ENCODE measurements at regions not wholly inside any gene's neighbourhood (a gene's known extent, or its start where the extent isn't known, plus 50 kb on each side); places are given as distances from the start of the nearest gene placed in this dataset.

DNA sequence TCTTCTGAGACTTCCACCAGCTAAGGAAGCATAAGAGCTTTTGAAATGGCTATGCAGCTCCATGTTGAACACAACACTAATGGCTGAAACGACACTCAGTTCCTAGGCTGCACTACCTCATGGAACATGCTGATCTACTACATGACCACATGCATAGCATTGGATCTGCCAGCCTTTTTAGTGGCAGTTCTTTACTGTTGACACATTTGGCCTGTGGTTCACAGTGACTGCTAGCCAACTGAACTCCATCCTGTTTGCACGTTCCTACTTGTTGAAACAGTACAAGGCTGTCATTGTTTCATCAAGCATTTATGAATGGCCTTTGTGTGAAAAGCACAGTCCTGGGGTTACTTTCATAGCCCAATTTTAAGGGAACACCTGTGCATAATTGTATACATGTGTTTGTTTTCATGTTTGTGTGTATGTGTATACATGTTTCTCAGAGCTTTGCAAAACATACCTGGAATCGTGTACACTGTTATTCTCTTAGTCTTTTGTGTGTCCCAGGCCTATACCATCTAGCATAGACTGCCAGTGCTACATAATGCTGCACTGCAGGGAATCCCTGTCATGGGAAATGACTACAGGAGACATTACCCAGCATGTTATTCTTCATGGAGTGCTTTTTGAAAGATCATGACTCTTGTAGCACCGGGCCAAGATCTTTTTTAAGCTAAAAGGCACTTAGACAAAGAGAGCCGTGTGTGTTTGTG lies 179.6 kb upstream of the ESRRG start:
- Histone ChIP-seq H3K4me3 (ENCODE audit: low read depth in 1 of 3, low read length in 3 of 3) (no peak overlapping the region), H3K4me1 (ENCODE audit: control insufficient read depth in 4 of 4, insufficient read depth in 4 of 4, low read length in 3 of 4) (no peaks in the 10 kb centered on the region), H3K27ac (ENCODE audit: low read depth in 1 of 2, low read length in 2 of 2) (no peak overlapping the region), H3K9ac (ENCODE audit: low read depth in 1 of 2, low read length in 2 of 2) (no peak overlapping the region), H3K9me3 (ENCODE audit: control insufficient read depth in 4 of 4, low read length in 3 of 4) (no peaks in the 10 kb centered on the region), H3K36me3 (ENCODE audit: control insufficient read depth in 4 of 4, insufficient read depth in 3 of 4, low read depth in 1 of 4, low read length in 3 of 4) (no peaks in the 10 kb centered on the region), H3K27me3 (ENCODE audit: control insufficient read depth in 4 of 4, insufficient read depth in 4 of 4, low read length in 3 of 4) (no peaks in the 10 kb centered on the region)
- TF ChIP-seq RXRA (IDR thresholded peaks at IDR 0.05) (no peak), HNF4G (IDR thresholded peaks at IDR 0.05) (no peak)
- DNase-seq (ENCODE audit: low spot score): no peak
- 61% methylated on average over 5 of the region's 5 CpGs for WGBS

DNA sequence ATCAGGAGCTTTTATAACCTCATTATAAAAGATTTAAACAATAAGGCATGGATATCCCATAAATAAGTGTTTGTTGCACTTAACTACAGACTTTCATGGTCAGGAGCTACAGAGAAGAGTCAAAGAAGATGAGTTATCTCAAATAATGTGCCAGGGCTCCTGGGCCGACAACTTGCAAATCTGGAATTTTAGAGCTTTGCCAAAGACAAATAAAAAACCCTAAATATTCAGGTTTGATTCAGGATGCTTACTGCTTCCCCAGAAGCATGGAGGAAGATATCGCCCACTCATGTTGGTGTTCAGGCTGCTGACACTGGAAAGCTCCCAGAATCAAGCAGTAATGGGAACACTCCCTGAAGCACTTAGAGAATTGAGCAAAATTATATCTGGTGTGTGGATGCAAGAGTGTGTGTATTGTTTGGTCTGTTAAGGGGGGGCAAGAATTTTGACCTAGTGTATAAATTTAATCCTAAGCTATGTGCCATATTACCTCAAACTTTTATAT lies 176.9 kb upstream of the ESRRG start:
- no peak for DNase-seq (ENCODE audit: low spot score)
- Histone ChIP-seq H3K27ac (ENCODE audit: low read depth in 1 of 2, low read length in 2 of 2) (no peak overlapping the region), H3K27me3 (ENCODE audit: control insufficient read depth in 4 of 4, insufficient read depth in 4 of 4, low read length in 3 of 4) (no peaks in the 10 kb centered on the region), H3K4me3 (ENCODE audit: low read depth in 1 of 3, low read length in 3 of 3) (no peak overlapping the region), H3K9me3 (ENCODE audit: control insufficient read depth in 4 of 4, low read length in 3 of 4) (no peaks in the 10 kb centered on the region), H3K4me1 (ENCODE audit: control insufficient read depth in 4 of 4, insufficient read depth in 4 of 4, low read length in 3 of 4) (no peaks in the 10 kb centered on the region), H3K36me3 (ENCODE audit: control insufficient read depth in 4 of 4, insufficient read depth in 3 of 4, low read depth in 1 of 4, low read length in 3 of 4) (no peaks in the 10 kb centered on the region), H3K9ac (ENCODE audit: low read depth in 1 of 2, low read length in 2 of 2) (no peak overlapping the region)
- 82% methylated on average over 2 of the region's 2 CpGs for WGBS
- no peak for TF ChIP-seq YY1 (IDR thresholded peaks at IDR 0.05)
- TF ChIP-seq, protein P1, sequence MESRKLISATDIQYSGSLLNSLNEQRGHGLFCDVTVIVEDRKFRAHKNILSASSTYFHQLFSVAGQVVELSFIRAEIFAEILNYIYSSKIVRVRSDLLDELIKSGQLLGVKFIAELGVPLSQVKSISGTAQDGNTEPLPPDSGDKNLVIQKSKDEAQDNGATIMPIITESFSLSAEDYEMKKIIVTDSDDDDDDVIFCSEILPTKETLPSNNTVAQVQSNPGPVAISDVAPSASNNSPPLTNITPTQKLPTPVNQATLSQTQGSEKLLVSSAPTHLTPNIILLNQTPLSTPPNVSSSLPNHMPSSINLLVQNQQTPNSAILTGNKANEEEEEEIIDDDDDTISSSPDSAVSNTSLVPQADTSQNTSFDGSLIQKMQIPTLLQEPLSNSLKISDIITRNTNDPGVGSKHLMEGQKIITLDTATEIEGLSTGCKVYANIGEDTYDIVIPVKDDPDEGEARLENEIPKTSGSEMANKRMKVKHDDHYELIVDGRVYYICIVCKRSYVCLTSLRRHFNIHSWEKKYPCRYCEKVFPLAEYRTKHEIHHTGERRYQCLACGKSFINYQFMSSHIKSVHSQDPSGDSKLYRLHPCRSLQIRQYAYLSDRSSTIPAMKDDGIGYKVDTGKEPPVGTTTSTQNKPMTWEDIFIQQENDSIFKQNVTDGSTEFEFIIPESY (IDR thresholded peaks at IDR 0.05): no peak
- TF ChIP-seq GABPA (IDR thresholded peaks at IDR 0.05 in 1 of 2, conservative IDR thresholded peaks at IDR 0.05 in 1 of 2): no peak
- TF ChIP-seq, protein P2, sequence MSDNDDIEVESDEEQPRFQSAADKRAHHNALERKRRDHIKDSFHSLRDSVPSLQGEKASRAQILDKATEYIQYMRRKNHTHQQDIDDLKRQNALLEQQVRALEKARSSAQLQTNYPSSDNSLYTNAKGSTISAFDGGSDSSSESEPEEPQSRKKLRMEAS (IDR thresholded peaks at IDR 0.05): no peak
- TF ChIP-seq NR2F2 (IDR thresholded peaks at IDR 0.05): no peak
- TF ChIP-seq EGR1 (IDR thresholded peaks at IDR 0.05; ENCODE audit: low read depth in 2 of 2): no peak
- no peak for TF ChIP-seq RAD21 (IDR thresholded peaks at IDR 0.05)
- no peak for TF ChIP-seq FOXA2 (IDR thresholded peaks at IDR 0.05)
- TF ChIP-seq, protein P3, sequence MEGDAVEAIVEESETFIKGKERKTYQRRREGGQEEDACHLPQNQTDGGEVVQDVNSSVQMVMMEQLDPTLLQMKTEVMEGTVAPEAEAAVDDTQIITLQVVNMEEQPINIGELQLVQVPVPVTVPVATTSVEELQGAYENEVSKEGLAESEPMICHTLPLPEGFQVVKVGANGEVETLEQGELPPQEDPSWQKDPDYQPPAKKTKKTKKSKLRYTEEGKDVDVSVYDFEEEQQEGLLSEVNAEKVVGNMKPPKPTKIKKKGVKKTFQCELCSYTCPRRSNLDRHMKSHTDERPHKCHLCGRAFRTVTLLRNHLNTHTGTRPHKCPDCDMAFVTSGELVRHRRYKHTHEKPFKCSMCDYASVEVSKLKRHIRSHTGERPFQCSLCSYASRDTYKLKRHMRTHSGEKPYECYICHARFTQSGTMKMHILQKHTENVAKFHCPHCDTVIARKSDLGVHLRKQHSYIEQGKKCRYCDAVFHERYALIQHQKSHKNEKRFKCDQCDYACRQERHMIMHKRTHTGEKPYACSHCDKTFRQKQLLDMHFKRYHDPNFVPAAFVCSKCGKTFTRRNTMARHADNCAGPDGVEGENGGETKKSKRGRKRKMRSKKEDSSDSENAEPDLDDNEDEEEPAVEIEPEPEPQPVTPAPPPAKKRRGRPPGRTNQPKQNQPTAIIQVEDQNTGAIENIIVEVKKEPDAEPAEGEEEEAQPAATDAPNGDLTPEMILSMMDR (IDR thresholded peaks at IDR 0.05; ENCODE audit: low read depth, low read length, missing input control): no peak
- no peak for TF ChIP-seq HNF4G (IDR thresholded peaks at IDR 0.05)
- TF ChIP-seq SP1 (IDR thresholded peaks at IDR 0.05): no peak
- no peak for TF ChIP-seq HNF4A (conservative IDR thresholded peaks at IDR 0.05)
- no peak for TF ChIP-seq JUND (IDR thresholded peaks at IDR 0.05)
- TF ChIP-seq, protein P4, sequence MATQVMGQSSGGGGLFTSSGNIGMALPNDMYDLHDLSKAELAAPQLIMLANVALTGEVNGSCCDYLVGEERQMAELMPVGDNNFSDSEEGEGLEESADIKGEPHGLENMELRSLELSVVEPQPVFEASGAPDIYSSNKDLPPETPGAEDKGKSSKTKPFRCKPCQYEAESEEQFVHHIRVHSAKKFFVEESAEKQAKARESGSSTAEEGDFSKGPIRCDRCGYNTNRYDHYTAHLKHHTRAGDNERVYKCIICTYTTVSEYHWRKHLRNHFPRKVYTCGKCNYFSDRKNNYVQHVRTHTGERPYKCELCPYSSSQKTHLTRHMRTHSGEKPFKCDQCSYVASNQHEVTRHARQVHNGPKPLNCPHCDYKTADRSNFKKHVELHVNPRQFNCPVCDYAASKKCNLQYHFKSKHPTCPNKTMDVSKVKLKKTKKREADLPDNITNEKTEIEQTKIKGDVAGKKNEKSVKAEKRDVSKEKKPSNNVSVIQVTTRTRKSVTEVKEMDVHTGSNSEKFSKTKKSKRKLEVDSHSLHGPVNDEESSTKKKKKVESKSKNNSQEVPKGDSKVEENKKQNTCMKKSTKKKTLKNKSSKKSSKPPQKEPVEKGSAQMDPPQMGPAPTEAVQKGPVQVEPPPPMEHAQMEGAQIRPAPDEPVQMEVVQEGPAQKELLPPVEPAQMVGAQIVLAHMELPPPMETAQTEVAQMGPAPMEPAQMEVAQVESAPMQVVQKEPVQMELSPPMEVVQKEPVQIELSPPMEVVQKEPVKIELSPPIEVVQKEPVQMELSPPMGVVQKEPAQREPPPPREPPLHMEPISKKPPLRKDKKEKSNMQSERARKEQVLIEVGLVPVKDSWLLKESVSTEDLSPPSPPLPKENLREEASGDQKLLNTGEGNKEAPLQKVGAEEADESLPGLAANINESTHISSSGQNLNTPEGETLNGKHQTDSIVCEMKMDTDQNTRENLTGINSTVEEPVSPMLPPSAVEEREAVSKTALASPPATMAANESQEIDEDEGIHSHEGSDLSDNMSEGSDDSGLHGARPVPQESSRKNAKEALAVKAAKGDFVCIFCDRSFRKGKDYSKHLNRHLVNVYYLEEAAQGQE (IDR thresholded peaks at IDR 0.05): no peak
- no peak for TF ChIP-seq TAF1 (conservative IDR thresholded peaks at IDR 0.05)
- TF ChIP-seq, protein P5, sequence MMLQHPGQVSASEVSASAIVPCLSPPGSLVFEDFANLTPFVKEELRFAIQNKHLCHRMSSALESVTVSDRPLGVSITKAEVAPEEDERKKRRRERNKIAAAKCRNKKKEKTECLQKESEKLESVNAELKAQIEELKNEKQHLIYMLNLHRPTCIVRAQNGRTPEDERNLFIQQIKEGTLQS (IDR thresholded peaks at IDR 0.05): no peak
- TF ChIP-seq RXRA (IDR thresholded peaks at IDR 0.05): no peak
- TF ChIP-seq FOXA1 (IDR thresholded peaks at IDR 0.05): no peak
